WTC11 (cell line): ENCODE measurements at regions not wholly inside any gene's neighbourhood (a gene's known extent, or its start where the extent isn't known, plus 50 kb on each side); places are given as distances from the start of the nearest gene placed in this dataset.

ENCODE experiments used
- MAX ChIP-seq: sonication (generic); formaldehyde crosslinking; IDR thresholded peaks from 2 replicates; pipeline ENCODE4 v1.8.0; 2022; ENCODE audit warnings: mild to moderate bottlenecking, missing genetic modification reagents
- MXD4 ChIP-seq: fragments of 250-450 bp; sonication (Bioruptor Pico); IDR thresholded peaks from 2 replicates; pipeline ENCODE4 v1.8.0; 2021; ENCODE audit warnings: mild to moderate bottlenecking, moderate library complexity, borderline replicate concordance
- NR3C1 ChIP-seq: sonication (generic); formaldehyde crosslinking; conservative IDR thresholded peaks from 2 replicates; pipeline ENCODE4 v1.8.1; 2023; ENCODE audit warnings: low read depth, mild to moderate bottlenecking, missing genetic modification reagents
- SOX15 ChIP-seq: fragments of 250-450 bp; sonication (Bioruptor Pico); IDR thresholded peaks from 2 replicates; pipeline ENCODE4 v1.9.0; 2021; ENCODE audit warnings: mild to moderate bottlenecking
- ZNF263 ChIP-seq: sonication (generic); formaldehyde crosslinking; IDR thresholded peaks from 2 replicates; pipeline ENCODE4 v1.8.1; 2022; ENCODE audit warnings: low read depth, mild to moderate bottlenecking, moderate library complexity, missing genetic modification reagents
- TF ChIP-seq, protein P1 (sequence below): sonication (generic); formaldehyde crosslinking; IDR thresholded peaks from 2 replicates; pipeline ENCODE4 v1.8.1; 2022; ENCODE audit warnings: low read depth, mild to moderate bottlenecking, moderate library complexity, missing genetic modification reagents, borderline replicate concordance
- TF ChIP-seq, protein P2 (sequence below): sonication (generic); formaldehyde crosslinking; IDR thresholded peaks from 2 replicates; pipeline ENCODE4 v1.8.0; 2023; ENCODE audit warnings: missing genetic modification reagents
- TF ChIP-seq, protein P3 (sequence below): sonication (generic); formaldehyde crosslinking; IDR thresholded peaks from 2 replicates; pipeline ENCODE4 v1.8.1; 2023; ENCODE audit warnings: mild to moderate bottlenecking, missing genetic modification reagents, moderate library complexity
- TF ChIP-seq, protein P4 (sequence below): fragments of 200-600 bp; IDR thresholded peaks from 2 replicates; pipeline ENCODE4 v1.8.0; 2022; ENCODE audit warnings: antibody characterized with exemption
- TF ChIP-seq, protein P5 (sequence below): sonication (generic); formaldehyde crosslinking; IDR thresholded peaks from 2 replicates; pipeline ENCODE4 v1.8.0; 2022; ENCODE audit warnings: mild to moderate bottlenecking, missing genetic modification reagents

DNA sequence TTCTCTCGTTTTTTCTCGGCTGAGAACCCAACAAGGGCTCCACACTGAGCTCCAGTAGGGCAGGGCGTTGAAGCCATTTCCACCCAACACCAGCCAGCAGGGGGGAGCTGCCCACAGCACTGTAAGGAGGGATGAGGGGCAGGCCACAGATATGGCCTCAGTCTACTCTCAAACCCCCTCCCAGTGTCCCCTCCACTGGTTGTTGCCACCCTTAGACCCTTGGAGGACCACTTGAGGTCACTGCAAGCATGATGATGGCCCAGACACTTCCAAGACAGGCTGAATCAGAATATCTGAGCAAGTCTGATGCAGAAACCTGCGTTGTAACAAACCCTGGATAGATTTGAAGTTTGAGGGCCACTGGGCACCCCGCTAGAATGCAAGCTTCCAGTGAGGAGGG is 217.0 kb upstream of the CST7 start:
- TF ChIP-seq, protein P1, sequence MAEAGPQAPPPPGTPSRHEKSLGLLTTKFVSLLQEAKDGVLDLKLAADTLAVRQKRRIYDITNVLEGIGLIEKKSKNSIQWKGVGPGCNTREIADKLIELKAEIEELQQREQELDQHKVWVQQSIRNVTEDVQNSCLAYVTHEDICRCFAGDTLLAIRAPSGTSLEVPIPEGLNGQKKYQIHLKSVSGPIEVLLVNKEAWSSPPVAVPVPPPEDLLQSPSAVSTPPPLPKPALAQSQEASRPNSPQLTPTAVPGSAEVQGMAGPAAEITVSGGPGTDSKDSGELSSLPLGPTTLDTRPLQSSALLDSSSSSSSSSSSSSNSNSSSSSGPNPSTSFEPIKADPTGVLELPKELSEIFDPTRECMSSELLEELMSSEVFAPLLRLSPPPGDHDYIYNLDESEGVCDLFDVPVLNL (CRISPR knock-in tag), result no peak
- TF ChIP-seq MXD4 (CRISPR knock-in tag) (no peak), SOX15 (CRISPR knock-in tag) (no peak), MAX (CRISPR knock-in tag) (no peak), NR3C1 (CRISPR knock-in tag) (no peak), ZNF263 (CRISPR knock-in tag) (no peak)
- TF ChIP-seq, protein P2, sequence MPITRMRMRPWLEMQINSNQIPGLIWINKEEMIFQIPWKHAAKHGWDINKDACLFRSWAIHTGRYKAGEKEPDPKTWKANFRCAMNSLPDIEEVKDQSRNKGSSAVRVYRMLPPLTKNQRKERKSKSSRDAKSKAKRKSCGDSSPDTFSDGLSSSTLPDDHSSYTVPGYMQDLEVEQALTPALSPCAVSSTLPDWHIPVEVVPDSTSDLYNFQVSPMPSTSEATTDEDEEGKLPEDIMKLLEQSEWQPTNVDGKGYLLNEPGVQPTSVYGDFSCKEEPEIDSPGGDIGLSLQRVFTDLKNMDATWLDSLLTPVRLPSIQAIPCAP (CRISPR knock-in tag), result no peak
- TF ChIP-seq, protein P3, sequence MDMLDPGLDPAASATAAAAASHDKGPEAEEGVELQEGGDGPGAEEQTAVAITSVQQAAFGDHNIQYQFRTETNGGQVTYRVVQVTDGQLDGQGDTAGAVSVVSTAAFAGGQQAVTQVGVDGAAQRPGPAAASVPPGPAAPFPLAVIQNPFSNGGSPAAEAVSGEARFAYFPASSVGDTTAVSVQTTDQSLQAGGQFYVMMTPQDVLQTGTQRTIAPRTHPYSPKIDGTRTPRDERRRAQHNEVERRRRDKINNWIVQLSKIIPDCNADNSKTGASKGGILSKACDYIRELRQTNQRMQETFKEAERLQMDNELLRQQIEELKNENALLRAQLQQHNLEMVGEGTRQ, result no peak
- TF ChIP-seq, protein P4, sequence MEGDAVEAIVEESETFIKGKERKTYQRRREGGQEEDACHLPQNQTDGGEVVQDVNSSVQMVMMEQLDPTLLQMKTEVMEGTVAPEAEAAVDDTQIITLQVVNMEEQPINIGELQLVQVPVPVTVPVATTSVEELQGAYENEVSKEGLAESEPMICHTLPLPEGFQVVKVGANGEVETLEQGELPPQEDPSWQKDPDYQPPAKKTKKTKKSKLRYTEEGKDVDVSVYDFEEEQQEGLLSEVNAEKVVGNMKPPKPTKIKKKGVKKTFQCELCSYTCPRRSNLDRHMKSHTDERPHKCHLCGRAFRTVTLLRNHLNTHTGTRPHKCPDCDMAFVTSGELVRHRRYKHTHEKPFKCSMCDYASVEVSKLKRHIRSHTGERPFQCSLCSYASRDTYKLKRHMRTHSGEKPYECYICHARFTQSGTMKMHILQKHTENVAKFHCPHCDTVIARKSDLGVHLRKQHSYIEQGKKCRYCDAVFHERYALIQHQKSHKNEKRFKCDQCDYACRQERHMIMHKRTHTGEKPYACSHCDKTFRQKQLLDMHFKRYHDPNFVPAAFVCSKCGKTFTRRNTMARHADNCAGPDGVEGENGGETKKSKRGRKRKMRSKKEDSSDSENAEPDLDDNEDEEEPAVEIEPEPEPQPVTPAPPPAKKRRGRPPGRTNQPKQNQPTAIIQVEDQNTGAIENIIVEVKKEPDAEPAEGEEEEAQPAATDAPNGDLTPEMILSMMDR, result no peak
- TF ChIP-seq, protein P5, sequence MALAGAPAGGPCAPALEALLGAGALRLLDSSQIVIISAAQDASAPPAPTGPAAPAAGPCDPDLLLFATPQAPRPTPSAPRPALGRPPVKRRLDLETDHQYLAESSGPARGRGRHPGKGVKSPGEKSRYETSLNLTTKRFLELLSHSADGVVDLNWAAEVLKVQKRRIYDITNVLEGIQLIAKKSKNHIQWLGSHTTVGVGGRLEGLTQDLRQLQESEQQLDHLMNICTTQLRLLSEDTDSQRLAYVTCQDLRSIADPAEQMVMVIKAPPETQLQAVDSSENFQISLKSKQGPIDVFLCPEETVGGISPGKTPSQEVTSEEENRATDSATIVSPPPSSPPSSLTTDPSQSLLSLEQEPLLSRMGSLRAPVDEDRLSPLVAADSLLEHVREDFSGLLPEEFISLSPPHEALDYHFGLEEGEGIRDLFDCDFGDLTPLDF (CRISPR knock-in tag), result no peak
